ENCODE measurements at regions not wholly inside any gene's neighbourhood (a gene's known extent, or its start where the extent isn't known, plus 50 kb on each side); places are given as distances from the start of the nearest gene placed in this dataset.
"Not testable (repeated sequence)": the region's sequence is repeated elsewhere in the genome, so short reads cannot be mapped to it uniquely, and the experiment has no call there.

DNA sequence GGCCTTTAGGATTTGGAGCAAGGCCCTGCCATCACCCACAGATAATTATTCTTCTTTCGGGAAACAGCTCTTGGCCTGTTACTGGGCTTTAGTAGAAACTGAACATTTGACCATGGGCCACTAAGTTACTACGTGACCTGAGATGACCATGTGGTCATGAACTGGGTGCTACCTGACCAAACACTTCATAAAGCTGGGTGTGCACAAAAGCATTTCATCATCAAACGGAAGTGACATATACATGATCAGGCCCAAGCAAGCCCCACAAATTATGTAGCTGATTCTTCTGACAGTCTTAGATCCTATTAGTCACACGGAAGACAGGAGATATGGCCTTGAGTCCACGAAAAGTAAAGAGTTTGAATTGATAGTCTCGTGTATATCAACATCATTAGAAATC, 130.9 kb upstream of the FBN2 start:
- DNase-seq = no peak

DNA sequence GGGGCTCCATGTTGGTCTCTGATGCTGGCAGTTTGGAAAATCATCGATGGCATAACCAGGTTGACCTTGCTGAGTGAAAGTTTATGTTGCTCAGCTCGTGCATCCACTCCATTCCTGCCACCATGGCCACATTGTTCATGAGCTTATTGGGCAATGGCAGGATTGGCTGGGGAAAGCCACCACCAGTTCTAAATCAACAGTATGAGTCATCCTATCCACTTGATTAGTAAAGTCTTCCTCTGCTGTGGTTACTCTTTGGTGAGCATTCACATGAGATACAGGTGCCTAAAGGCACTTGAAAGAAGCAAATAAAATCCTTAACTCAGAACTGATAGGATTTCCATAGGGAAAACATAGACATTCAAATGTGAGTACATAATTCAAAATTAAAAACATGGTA, 131.8 kb upstream of the FBN2 start:
- no peak for DNase-seq

DNA sequence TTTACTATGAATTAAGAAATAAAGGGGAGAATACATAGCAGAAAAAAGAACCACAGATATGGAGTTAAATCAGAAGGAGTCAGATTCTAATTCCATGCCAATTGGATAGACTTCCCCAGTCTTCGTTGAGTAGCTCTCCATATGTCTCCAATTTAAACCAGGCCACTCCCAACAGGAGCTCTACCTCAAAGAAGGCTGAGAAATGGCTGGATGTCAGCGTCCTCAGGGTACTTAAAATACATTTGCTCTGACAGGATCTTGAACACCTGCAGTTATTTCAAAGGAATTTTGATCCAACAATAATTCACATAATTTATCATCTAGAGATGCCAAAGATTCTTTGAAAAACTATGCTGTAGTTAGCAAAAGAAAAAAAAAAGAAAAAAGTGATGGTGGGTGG, 133.9 kb upstream of the FBN2 start:
- no peak for DNase-seq

DNA sequence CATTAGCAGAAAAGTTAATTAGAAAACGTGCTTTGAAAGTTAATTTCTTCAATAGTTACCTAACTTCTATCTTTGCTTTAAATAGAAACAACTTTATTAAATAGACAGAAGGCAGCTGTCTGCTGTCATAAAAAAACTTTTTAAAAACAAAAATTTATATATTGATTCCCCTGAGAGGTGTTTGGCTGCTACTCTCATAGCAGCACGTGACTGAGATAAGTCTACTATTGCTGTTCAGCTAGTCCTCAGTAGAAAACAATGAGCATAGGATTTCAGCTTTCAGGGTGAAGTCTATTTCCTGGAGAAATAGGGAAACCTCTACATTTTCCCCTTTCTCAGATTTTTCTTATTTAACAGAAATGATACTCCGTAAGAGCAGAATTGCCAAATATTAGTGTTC, 135.0 kb upstream of the FBN2 start:
- DNase-seq = no peak

DNA sequence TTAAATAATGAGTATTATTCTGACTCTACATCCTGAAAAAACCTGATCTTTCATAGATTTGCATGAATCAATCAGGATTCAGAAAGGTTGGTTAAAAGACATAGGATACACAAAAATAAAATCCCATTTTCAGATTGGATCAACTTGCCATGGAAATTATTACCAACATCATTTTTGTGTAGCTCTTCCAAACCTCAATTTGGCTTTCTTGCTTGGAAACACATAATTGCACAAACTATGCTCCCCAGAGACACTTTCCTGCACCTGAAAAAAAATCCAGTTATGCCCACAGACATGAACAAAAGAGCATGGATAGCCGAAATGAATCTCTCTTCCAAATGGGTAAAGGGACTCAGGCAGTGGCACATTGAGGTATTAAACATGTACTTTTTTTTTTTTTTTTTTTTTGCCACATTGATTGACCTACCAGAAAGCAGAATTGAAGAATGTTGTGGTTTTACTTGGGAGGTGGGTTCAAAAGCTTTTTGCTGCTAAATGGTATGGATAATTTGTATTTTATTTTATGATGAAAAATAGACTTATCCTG, 135.4 kb upstream of the FBN2 start:
- DNase-seq = no peak

DNA sequence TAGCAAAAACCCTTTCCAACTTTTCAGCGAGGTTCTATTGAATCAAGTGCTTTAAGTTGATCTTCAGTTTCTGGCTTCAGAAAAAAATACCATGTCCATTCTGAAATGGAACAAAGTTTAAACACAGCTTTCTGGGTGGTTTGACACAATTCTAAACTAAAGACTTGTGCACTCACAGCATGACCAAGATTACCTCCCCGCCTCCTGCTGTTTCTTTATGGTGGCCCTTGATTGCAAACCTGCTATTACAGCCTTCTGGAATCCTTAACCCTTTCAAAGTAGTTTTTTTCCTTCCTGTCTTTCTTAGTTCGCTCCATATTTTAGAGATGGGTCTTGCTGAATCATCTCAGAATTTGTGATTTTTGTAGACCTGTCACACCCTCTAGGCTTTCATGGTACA, 135.9 kb upstream of the FBN2 start:
- DNase-seq = no peak

DNA sequence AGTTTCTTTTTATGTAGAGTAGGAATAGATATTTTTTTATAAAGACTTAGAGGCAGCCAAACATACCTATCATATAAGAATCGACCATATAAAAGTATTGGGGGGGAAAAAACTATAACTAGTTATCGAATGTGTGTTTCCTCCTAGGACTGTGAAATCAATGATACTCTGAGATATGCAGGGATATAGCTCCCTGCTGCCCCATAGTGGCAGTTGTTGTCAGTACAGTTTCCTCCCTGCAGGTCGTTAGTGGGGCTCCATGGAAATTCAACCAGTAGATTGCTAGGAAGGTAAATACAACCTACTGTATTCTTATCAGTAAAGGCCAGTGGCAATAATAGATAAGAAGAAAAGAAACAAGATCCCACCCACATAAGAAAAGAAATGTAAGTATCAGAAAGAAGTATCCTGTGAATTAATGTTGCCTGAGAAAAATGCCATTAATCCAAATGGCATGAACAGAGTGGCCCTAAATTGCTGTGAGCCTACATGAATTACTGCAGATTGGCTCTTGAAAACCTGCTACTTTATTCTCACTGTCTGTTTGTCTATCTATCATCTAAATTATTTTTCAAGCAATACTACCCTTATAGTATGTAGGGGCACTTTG, 136.9 kb upstream of the FBN2 start:
- DNase-seq = peak; percentile 39

DNA sequence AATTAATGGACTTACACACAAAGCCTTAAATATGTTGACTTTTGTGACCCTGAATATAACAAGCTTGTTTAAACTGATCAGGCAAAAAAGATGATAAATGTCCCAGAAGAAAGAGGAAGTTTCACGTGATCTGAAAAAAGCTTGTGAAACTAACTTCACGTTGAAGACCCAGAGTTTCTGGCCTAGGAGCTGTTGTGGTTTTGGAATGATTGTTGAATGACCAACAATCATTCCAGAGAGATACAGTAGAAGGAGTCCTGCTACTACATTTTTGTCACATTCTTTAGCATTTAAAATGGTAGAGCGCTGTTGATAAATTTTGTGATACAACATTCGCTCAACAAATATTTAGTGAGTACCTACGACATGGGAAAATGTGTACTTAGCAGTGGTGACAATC, 143.1 kb upstream of the FBN2 start:
- no peak for DNase-seq

DNA sequence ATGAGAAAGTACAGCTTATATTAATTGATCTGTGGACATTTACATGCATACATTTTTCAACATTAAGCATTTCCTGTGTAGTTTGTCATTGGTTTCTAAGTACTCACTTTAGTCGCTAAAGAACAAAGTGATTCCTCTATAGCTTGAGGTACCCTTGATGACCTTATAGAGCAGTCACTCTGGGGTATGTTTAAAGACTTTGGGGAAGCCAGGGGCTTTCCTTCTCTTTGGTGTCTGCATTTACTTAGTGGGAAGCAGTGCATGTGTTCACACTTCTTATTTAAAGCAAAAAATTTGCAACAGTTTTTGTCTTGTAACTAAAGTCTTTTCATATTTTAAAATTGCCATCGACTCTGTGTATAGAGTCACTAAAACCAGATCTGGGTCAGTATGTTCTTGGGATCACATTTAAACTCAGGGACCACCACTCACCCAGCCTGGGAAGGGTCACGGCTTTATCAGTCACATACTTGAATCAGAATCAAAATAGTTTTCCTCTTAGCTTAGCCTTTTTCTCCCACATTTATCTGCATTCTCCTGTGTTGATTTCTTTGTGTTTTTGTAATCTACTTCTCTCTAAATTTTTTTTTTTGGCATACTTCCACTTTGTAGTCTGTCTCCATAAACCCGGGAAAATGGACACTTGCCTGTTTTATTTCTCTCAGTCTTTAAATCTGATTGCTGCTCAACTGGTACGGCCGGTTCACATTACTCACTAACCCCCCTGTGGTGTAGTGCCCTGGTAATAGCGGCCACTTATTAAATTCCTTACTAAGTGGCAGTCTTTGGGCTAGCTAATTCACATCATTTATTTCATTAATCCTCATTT, 143.9 kb upstream of the FBN2 start:
- DNase-seq = no peak

DNA sequence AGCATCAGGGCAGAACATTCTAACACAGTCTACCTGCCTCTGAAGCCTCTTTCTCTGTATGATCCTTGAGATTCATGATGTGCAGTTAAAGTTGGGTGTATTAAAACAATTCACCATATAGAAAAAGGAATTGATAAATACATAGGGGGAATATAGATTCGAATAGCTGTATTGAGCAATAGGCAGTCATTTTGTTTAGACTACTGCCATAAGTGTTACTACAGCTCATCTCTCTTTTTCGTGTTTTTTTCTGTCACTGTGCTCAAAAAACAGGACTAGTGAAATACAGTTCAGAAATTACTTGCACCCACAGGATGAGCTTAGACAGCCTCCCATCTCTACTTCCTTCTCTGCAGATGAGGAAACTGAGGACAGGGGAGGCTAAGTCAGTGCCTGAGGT, 144.6 kb upstream of the FBN2 start:
- no peak for DNase-seq

DNA sequence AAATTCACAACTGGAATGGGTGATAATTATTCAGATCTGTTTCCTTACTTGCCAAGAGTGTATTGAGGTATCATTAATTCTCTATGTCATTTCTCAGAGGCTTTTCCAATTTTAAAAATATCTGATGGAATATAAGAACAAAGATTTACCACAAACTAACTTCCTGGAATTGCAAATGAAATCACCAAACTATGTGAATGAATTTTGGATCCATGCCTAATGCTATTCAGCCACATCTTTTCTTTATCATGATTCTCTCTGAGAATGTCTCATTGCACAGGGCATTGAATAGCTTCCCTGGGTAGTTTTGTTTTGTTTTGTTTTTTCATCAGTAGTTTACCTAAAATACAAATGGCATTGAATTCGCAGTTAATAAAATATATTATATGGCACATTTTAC, 146.9 kb upstream of the FBN2 start:
- DNase-seq = no peak

DNA sequence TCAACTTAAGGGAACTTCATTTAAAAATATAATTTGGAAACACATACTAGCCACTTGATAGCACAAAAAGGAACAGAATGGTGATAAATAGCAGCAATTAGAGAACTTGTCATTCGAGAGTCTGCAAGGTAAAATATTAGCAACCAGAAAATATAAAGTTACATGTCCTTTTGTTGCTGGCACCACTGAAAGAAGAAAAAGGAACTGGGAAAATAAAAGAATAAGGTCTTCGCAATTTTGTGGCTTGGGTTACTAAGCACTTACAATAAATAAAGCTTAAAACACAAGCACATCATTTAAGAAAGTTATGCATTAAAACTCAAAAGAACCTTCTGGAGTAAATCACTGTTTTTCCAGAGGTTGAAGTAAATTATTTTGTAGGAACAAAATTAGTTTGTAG, 149.9 kb upstream of the FBN2 start:
- DNase-seq = no peak

DNA sequence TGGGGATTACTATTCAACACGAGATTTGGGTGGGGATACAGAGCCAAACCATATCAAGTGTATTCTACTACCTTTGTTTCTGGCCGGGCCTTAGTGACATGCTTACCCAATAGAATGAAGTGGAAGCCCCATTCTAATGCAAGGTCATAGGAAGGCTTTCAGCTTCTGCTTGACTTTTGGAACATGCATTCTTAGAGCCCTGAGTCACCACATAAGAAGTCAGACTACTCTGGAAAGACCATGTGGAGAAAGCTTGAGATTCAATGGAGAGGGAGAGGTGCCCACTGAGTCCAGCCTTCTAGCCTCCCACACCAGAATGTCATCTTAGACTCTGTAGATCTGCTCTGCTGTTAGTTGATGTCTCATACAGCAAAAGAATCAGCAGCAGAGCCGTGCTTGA, 155.7 kb upstream of the FBN2 start:
- DNase-seq = no peak

DNA sequence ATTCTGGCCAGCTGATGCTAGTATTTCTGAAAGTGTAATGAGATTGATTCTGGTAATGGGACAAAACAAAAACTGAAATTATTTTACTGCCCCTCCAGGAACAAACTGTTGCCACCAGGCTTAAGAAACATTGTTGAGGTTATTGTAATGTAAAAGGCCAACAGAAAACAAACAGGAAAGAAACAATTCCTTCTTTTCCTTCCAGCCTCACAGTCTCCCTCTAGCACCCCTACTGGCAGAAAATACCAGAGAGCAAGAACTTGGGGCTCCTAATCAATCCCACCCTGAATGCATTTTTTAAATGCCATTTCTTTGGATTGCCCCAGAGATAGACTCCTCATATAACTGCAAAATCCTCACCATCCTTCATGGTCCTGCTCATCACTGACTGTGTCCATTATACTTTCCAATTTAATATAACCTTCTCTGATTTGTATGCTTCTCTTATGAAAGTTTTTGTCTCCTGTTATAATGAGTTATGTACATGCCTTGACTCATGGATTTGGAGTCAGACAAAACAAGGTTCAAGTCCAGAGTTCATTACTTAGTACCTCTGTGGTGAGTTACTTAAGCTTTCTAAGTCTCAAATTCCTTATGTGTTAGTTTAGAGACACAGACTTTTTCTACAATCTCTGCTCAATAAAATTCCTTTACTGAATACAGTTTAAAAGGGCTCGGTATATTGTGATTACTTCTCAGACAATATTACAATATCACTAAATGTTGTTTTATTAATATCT, 157.9 kb upstream of the FBN2 start:
- no peak for DNase-seq

DNA sequence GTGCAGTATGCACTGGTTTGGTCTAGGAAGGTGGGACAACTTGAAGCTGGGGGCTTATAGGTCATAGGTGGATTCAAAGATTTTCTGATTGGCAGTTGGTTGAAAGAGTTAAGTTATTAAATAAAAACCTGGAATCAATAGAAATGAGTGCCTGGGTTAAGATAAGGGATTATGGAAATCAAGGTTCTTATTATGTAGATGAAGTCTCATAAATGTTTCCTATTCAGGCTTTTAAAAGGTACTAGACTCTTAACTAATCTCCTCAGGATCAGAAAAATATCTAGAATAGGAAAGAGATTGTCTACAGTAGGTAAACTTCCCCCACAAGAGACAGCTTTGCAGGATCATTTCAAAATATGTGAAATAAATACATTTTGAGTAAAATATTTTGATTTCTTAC, 163.3 kb upstream of the FBN2 start:
- no peak for DNase-seq

DNA sequence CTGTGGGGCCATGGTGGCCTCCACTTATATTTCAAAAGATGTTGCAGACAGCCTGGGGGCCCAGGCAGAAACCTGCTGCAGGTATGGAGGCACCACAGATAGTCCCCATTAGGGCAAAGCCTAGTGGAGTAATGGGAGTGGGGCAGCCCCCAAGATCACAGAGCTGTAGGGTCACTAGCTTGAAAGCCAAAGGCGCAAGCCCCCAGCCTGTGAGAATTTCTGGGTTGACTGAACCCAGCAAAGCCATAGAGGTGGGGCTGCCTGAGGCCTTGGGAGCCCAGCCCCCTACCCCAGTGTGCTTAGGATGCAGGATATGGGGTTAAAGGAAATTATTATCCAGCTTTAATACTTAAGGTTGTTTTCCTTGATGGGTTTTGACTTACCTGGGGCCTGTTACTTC, 165.3 kb upstream of the FBN2 start:
- DNase-seq = no peak

DNA sequence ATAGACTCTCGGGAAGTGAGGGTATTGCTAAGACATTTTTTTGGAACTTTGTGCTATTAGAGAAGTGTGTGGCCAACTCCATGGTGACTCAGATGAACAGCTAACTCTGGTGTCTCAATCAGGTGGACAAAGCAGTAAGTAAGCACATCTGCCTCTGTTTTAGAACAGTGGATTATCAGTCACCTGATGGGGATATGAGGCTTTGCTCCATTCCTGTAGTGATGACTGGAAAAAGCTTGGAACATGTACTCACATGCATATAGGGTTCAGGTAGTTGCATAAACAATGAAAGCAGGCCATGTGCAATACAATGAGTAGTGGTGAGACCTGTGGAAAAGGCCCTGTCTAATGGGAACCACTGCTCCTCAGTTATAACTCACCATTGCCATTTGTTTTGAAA, 168.2 kb upstream of the FBN2 start:
- DNase-seq = no peak

DNA sequence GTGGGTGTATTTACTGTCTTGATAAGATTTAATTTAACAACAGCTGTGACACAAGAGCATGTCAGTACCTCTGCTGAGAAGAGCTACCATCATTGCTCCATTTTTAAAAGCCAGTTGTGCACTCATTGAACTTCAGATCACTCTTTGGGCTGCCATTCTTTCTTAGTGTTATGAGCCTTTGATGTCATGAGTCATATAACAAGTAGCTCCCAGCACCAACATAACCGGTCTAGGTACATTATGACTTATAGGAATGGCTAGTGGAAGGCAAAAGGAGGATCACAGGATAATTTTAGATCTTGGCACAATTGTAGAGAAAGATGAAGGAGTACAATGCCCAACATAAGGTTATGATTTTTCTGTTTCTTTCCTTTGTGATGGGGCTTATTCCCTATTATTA, 170.8 kb upstream of the FBN2 start:
- DNase-seq = no peak

DNA sequence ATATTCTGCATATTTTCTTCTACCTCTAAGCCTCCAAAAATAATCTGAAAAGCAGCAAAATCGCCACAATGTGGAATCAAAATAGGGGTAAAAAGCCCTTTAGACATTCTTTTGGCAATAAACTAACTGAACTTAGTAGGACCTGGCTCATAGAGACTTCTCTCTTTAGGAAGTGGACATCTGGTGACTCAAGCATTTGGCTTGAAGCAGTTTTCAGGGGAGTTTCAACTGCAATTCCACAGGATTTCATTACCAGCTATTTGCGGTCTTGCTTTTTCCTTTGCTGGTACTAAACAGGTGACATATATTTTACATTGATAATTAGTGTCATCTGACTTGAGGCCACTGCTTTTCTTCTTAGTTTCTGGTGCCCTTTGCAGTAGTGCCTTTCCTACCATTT, 173.2 kb upstream of the FBN2 start:
- DNase-seq = no peak

DNA sequence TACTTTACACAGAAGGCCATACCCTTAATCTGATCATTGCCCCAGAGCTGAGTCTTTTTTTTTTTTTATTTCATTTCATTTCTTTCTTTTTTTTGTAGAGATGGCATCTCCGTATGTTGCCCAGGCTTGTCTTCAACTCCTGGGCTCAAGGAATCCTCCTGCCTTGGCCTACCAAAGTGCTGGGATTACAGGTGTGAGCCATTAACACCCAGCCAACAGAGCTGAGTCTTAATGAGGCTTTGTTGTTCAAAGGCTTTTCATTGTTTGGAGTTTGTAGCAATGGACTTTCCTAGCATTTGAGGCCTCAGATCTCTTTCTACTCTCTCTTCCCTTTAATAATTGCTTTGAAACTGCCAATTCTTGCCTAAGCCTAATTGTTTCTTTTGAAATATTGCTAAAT, 176.5 kb upstream of the FBN2 start:
- DNase-seq = no peak

DNA sequence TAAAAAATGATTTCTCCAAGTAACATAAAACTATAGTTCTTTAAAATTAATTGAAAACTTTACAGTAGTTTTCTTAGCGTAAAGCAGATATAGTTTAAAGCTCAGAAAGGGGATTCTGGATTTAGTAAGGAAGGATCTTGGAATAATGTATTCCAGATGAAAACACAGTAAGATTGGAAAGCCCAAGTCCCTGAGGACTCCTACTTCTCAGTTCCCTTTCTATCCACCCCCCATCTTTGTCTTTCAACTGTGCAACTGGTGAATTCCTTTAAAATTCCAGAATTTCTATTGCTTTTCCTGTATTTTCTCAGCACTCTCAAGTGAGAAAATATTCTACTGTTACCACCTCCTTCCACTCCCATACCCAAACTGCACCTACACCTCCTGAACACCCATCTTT, 184.5 kb upstream of the FBN2 start:
- DNase-seq = no peak

DNA sequence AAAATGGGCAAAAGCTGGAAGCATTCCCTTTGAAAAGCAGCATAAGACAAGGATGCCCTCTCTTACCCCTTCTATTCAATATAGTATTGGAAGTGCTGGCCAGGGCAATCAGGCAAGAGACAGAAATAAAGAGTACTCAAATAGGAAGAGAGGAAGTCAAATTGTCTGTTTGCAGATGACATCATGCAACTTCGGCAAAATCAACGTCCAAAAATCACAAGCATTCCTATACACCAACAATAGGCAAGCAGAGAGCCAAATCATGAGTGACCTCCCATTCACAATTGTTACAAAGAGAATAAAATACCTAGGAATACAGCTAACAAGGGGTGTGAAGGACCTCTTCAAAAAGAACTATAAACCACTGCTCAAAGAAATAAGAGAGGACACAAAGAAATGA, 192.0 kb upstream of the FBN2 start:
- not testable (repeated sequence) for DNase-seq

DNA sequence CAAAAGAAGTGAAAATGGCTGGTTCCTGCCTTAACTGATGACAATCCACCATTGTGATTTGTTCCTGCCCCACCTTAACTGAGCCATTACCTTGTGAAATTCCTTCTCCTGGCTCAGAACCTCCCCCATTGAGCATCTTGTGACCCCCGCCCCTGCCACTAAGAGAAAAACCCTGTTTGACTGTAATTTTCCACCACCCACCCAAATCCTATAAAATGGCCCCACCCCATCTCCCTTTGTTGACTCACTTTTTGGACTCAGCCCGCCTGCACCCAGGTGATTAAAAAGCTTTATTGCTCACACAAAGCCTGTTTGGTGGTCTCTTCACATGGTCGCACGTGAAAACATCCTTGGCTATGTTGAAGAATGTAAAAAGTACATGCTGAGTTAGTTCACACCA, 197.6 kb upstream of the FBN2 start:
- DNase-seq = not testable (repeated sequence)

DNA sequence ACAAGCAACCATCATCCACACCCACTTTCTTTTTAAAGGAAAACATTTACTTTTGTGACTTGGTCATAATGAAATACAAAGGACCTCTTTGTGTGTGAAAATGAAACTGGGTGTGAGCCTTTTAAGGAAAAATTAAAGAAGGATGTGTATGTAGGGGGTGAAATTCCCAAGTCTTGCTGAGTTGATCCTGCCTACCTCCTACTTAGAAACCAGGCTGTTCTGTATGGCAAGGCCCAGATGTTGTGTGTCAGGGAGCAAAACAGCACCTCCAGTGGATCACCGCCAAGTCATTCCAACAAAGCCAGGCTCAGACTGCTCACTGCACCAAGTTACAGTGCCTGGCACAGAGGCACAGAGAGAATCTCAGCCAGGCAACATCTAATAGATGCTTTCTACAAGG, 198.5 kb upstream of the FBN2 start:
- DNase-seq = no peak

Measured in RPMI8226 (cell line).